GM12873 (cell line): ENCODE measurements at regions not wholly inside any gene's neighbourhood (a gene's known extent, or its start where the extent isn't known, plus 50 kb on each side); places are given as distances from the start of the nearest gene placed in this dataset.

Experiments used
- TF ChIP-seq, protein P1 (sequence below): IDR thresholded peaks from 2 replicates; pipeline ENCODE4 v1.5.1; 2012; ENCODE audit warnings: low read depth, mild to moderate bottlenecking, moderate library complexity, low read length, control low read depth; ENCODE audit not compliant: insufficient read depth; ENCODE audit errors: missing control alignments

GRCh38 chr2:160794926-160795325 is 301.3 kb upstream of the RBMS1 start:
- TF ChIP-seq, protein P1, sequence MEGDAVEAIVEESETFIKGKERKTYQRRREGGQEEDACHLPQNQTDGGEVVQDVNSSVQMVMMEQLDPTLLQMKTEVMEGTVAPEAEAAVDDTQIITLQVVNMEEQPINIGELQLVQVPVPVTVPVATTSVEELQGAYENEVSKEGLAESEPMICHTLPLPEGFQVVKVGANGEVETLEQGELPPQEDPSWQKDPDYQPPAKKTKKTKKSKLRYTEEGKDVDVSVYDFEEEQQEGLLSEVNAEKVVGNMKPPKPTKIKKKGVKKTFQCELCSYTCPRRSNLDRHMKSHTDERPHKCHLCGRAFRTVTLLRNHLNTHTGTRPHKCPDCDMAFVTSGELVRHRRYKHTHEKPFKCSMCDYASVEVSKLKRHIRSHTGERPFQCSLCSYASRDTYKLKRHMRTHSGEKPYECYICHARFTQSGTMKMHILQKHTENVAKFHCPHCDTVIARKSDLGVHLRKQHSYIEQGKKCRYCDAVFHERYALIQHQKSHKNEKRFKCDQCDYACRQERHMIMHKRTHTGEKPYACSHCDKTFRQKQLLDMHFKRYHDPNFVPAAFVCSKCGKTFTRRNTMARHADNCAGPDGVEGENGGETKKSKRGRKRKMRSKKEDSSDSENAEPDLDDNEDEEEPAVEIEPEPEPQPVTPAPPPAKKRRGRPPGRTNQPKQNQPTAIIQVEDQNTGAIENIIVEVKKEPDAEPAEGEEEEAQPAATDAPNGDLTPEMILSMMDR = no peak

GRCh38 chr2:160803881-160804280 is 310.3 kb upstream of the RBMS1 start:
- TF ChIP-seq, protein P1 = no peak

DNA sequence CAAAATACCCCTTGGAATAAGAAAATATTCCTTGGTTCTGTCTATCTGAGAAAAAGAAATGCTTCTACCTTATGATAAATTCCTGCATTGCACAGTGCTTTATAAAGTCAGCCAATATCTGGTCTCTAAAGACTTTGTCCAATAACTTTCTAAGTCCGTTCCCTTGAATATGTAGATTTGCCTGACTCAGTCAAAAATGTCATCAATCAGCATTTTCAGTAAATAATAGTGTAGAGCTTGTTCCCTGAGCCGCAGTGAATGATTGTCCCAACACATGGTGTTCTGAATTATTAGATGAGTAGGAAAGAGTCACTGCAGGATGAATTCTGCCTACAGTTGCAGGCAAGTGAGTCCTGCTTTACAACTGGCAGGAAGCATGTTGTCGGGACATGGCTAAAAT is 316.8 kb upstream of the RBMS1 start:
- TF ChIP-seq, protein P1 = no peak

DNA sequence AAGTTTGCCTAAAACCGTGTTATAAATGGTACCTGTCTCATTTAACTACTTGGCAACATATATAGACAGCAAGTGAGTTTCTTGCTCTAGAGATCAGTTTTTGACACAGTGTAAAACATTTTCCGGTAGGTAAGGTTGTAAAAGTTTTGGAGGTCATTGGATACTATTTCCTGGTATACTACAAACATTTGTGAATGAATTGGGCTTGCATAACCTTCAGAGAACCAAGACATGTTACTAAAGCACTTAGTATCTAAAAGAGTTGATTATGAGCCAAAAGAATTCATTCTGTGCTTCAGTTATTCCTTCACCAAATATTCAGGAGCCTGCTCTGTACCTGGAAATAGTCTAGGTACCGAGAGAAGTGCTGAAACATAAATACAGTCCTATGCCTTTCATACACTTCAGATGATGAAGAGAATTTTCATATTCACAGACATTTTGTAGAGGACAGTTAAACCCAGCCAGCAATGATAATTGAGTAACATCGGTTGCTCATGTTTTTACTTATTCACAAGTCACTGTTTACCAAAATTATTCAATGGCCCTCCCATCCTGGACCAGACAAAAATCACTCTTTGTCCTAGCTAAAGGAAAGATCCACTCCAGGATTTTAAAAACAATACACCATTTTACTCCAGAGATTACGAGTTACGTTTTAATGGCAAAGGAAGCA is 319.4 kb upstream of the RBMS1 start:
- TF ChIP-seq, protein P1 = no peak

DNA sequence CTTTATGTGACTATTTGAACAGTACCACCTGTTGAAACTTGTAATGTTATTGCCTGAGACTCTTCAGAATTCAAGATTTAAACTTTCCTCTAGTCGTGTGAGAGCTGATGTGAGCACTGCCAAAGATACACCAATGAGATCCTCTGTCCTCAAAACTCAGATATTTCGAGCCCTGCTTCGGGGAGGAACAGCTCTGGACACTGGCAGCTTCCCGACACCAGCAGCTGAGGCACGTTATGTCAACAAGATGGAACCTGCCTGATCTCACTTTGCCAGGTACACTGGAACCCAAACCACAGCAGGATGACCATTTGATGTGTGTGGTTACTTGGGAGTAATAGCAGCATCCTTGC is 319.9 kb upstream of the RBMS1 start:
- TF ChIP-seq, protein P1 = no peak

DNA sequence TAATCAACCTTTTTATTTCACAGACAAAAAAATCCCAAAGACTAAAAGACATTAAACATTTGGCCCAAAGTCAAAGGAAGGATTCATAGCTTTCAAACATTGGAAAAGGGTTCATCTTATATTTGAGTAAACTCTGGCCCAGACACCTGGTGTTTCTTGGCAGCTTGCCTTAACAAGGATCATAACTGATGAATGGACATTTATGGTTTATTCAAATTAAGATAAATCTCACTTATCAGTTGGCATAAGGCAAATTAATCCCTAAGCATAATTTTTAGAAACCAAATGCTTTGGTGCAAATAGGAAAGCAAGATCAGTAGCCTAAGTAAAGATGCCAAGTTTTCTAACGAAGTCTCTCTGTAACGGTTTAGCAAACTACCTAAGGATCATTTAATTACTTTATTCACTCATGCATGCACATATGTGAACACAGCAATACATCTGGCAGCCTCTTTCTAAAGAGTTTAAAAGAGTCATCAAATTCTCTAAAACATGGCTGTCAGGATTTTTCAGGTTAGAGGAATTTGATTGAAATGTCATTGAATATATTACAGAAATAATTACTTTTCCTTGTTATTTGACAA is 323.4 kb upstream of the RBMS1 start:
- TF ChIP-seq, protein P1 = no peak

- TF ChIP-seq, protein P1 = no peak
These were observed 327.1 kb upstream of the RBMS1 start for GRCh38 chr2:160820691-160821090.

GRCh38 chr2:160822006-160822405 is 328.4 kb upstream of the RBMS1 start:
- TF ChIP-seq, protein P1 = no peak
